H1 (cell line): ENCODE measurements at regions not wholly inside any gene's neighbourhood (a gene's known extent, or its start where the extent isn't known, plus 50 kb on each side); places are given as distances from the start of the nearest gene placed in this dataset.

Source experiments
- CTCF ChIA-PET: fragments of 300-600 bp; sonication (Branson Sonifier 250); formaldehyde crosslinking; loops from one replicate; lab custom pipeline; 2021; ENCODE audit not compliant: partially characterized antibody; lab: Charles Lee
- POLR2A ChIA-PET: fragments of 300-600 bp; sonication (Branson Sonifier 250); formaldehyde crosslinking; loops from one replicate; lab custom pipeline; 2021; ENCODE audit warnings: inconsistent platforms; ENCODE audit not compliant: partially characterized antibody; lab: Charles Lee
- DNase-seq, 2 experiments: peaks; one replicate each; pipeline versions ENCODE4 v3.0.0 to v3.0.0-alpha.2; 2010 to 2022; ENCODE audit warnings: low spot score in 2 of 2, low read depth in 1 of 2, mixed read lengths in 1 of 2
- FAIRE-seq: peaks from 2 replicates; lab custom pipeline; 2011; peaks lifted over from hg19 to GRCh38; lab: Jason Lieb, UNC
- H2AFZ ChIP-seq: 2 replicates; pipeline ENCODE4 v1.8.1; 2012; ENCODE audit warnings: low read length, inconsistent platforms
- H2AK5ac ChIP-seq: 2 replicates; pipeline ENCODE4 v1.6.1; 2013; ENCODE audit warnings: low read depth, low read length
- H2BK120ac ChIP-seq: replicated peaks from 2 replicates; pipeline ENCODE3; 2013; ENCODE audit warnings: low read depth, low read length, inconsistent platforms
- H2BK12ac ChIP-seq: 2 replicates; pipeline ENCODE4 v1.6.1; 2013; ENCODE audit warnings: low read depth, low read length
- H2BK15ac ChIP-seq: 2 replicates; pipeline ENCODE4 v1.6.1; 2013; ENCODE audit warnings: low read length
- H2BK20ac ChIP-seq: 2 replicates; pipeline ENCODE4 v1.6.1; 2013; ENCODE audit warnings: low read length
- H2BK5ac ChIP-seq: 2 replicates; pipeline ENCODE4 v1.6.1; 2013; ENCODE audit warnings: low read depth, low read length
- H3K14ac ChIP-seq: 2 replicates; pipeline ENCODE4 v1.6.1; 2013; ENCODE audit warnings: inconsistent platforms; ENCODE audit not compliant: insufficient read length
- H3K18ac ChIP-seq: 2 replicates; pipeline ENCODE4 v1.6.1; 2013; ENCODE audit warnings: low read length; ENCODE audit errors: extremely low read depth
- H3K23ac ChIP-seq: 2 replicates; pipeline ENCODE4 v1.6.1; 2013; ENCODE audit warnings: inconsistent platforms; ENCODE audit not compliant: insufficient read length
- H3K23me2 ChIP-seq: 2 replicates; pipeline ENCODE4 v1.6.1; 2013; ENCODE audit warnings: low read depth, low read length
- H3K27ac ChIP-seq: 2 replicates; pipeline ENCODE4 v1.6.1; 2011; ENCODE audit warnings: low read depth, low read length, inconsistent platforms
- H3K27me3 ChIP-seq, 4 experiments: replicated peaks in 1 of 4; 1 replicate in 1 of 4; 2 replicates in 3 of 4; pipeline versions ENCODE4 v1.6.1 to v1.8.1; 2011 to 2013; ENCODE audit warnings: low read length in 3 of 4, mild to moderate bottlenecking in 3 of 4, inconsistent platforms in 2 of 4, mixed read lengths in 2 of 4, moderate library complexity in 1 of 4; ENCODE audit not compliant: control insufficient read depth in 3 of 4, insufficient read depth in 3 of 4; ENCODE audit errors: extremely low read depth in 1 of 4
- H3K36me3 ChIP-seq, 4 experiments: 2 replicates each; pipeline versions ENCODE4 v1.6.1 to v1.8.1; 2011 to 2013; ENCODE audit warnings: mild to moderate bottlenecking in 4 of 4, low read length in 3 of 4, moderate library complexity in 2 of 4, control low read depth in 1 of 4, inconsistent platforms in 1 of 4; ENCODE audit not compliant: insufficient read depth in 4 of 4, control insufficient read depth in 2 of 4
- H3K4ac ChIP-seq: replicated peaks from 2 replicates; pipeline ENCODE3; 2013; ENCODE audit warnings: low read length, low read depth, mixed read lengths, inconsistent platforms; ENCODE audit not compliant: insufficient read length
- H3K4me1 ChIP-seq, 4 experiments: replicated peaks in 1 of 4; 1 replicate in 1 of 4; 2 replicates in 3 of 4; pipeline versions ENCODE4 v1.6.1 to v1.8.1; 2011 to 2013; ENCODE audit warnings: low read length in 3 of 4, inconsistent platforms in 2 of 4, mixed read lengths in 1 of 4; ENCODE audit not compliant: insufficient read depth in 4 of 4, control insufficient read depth in 3 of 4
- H3K4me2 ChIP-seq, 2 experiments: 2 replicates each; pipeline versions ENCODE4 v1.6.1 to v1.8.1; 2011 to 2013; ENCODE audit warnings: low read depth in 2 of 2, low read length in 2 of 2, control low read depth in 1 of 2, inconsistent platforms in 1 of 2, mild to moderate bottlenecking in 1 of 2; ENCODE audit not compliant: insufficient read depth in 1 of 2
- H3K4me3 ChIP-seq, 4 experiments: fragments of 200-600, 300-600 bp in 1 of 4; sonication (generic), shearing (Covaris generic), sonication (Bioruptor Twin) in 1 of 4; 2 replicates each; pipeline versions ENCODE4 v1.5.1 to v1.8.1; 2011 to 2016; ENCODE audit warnings: low read length in 4 of 4, low read depth in 3 of 4, control low read depth in 2 of 4, inconsistent platforms in 2 of 4, mild to moderate bottlenecking in 2 of 4, mixed read lengths in 1 of 4, moderate library complexity in 1 of 4; ENCODE audit not compliant: insufficient read depth in 2 of 4; ENCODE audit errors: extremely low read depth in 1 of 4
- H3K56ac ChIP-seq: replicated peaks from 2 replicates; pipeline ENCODE3; 2013; ENCODE audit warnings: low read depth, mild to moderate bottlenecking, mixed read lengths, low read length, inconsistent platforms; ENCODE audit not compliant: insufficient read length
- H3K79me1 ChIP-seq: 2 replicates; pipeline ENCODE4 v1.6.1; 2013; ENCODE audit warnings: low read depth, low read length, control low read depth
- H3K79me2 ChIP-seq, 2 experiments: 2 replicates each; pipeline versions ENCODE4 v1.6.1 to v1.8.1; 2012 to 2013; ENCODE audit warnings: low read length in 2 of 2, mild to moderate bottlenecking in 2 of 2, inconsistent platforms in 1 of 2; ENCODE audit not compliant: insufficient read depth in 2 of 2, control insufficient read depth in 1 of 2
- H3K9ac ChIP-seq, 4 experiments: replicated peaks in 1 of 4; 1 replicate in 1 of 4; 2 replicates in 3 of 4; pipeline versions ENCODE4 v1.6.1 to v1.8.1; 2011 to 2013; ENCODE audit warnings: low read depth in 3 of 4, low read length in 3 of 4, control low read depth in 2 of 4, mild to moderate bottlenecking in 2 of 4, moderate library complexity in 2 of 4, inconsistent platforms in 1 of 4; ENCODE audit errors: extremely low read depth in 1 of 4
- H3K9me3 ChIP-seq, 2 experiments: 2 replicates each; pipeline versions ENCODE4 v1.6.1 to v1.8.1; 2012 to 2013; ENCODE audit warnings: mild to moderate bottlenecking in 2 of 2, moderate library complexity in 2 of 2, control low read depth in 1 of 2, inconsistent platforms in 1 of 2, low read depth in 1 of 2, low read length in 1 of 2, mixed read lengths in 1 of 2; ENCODE audit not compliant: insufficient read depth in 2 of 2
- H4K20me1 ChIP-seq, 2 experiments: replicated peaks in 1 of 2; 2 replicates each; pipeline versions ENCODE3 to v1.8.1; 2011 to 2013; ENCODE audit warnings: inconsistent platforms in 2 of 2, low read length in 2 of 2, mild to moderate bottlenecking in 1 of 2; ENCODE audit not compliant: insufficient read depth in 2 of 2, control insufficient read depth in 1 of 2
- H4K5ac ChIP-seq: 2 replicates; pipeline ENCODE4 v1.6.1; 2013; ENCODE audit warnings: low read length, low read depth, mixed read lengths, inconsistent platforms; ENCODE audit not compliant: insufficient read length
- H4K8ac ChIP-seq: 2 replicates; pipeline ENCODE4 v1.8.0; 2013; ENCODE audit warnings: mild to moderate bottlenecking, moderate library complexity, low read length, inconsistent platforms; ENCODE audit not compliant: insufficient read depth; ENCODE audit errors: extremely low read depth
- H4K91ac ChIP-seq: replicated peaks from 2 replicates; pipeline ENCODE3; 2013; ENCODE audit warnings: low read length, mixed read lengths, inconsistent platforms; ENCODE audit not compliant: insufficient read length
- ASH2L ChIP-seq: fragments of 200-600, 300-600 bp; sonication (generic); IDR thresholded peaks from one replicate; pipeline ENCODE4 v1.7.1; 2017; ENCODE audit warnings: low read length
- BCL11A ChIP-seq, 2 experiments: IDR thresholded peaks; one replicate each; pipeline ENCODE4 v1.6.1; 2011; ENCODE audit warnings: low read depth in 2 of 2, low read length in 2 of 2, mild to moderate bottlenecking in 2 of 2
- CTCF ChIP-seq, 3 experiments: IDR thresholded peaks; 1 replicate in 2 of 3; 2 replicates in 1 of 3; pipeline versions ENCODE4 v1.5.1 to v1.6.1; 2011; ENCODE audit warnings: low read length in 3 of 3, mild to moderate bottlenecking in 3 of 3, inconsistent platforms in 2 of 3, low read depth in 1 of 3, moderate library complexity in 1 of 3; ENCODE audit not compliant: insufficient read depth in 1 of 3; ENCODE audit errors: control extremely low read depth in 1 of 3
- RAD21 ChIP-seq, 2 experiments: IDR thresholded peaks in 1 of 2; conservative IDR thresholded peaks in 1 of 2; 2 replicates each; pipeline ENCODE4 v1.6.1; 2011; ENCODE audit warnings: low read depth in 2 of 2, low read length in 2 of 2, improper control_type of control experiment in 1 of 2, inconsistent platforms in 1 of 2, mild to moderate bottlenecking in 1 of 2, moderate library complexity in 1 of 2
- WGBS, 2 experiments: shearing (Covaris generic) in 1 of 2; methylation state at CpG; one replicate each; pipeline versions ENCODE4 v1.1.6 to v1.1.7; 2013 to 2015; ENCODE audit warnings: low lambda C conversion rate in 2 of 2, mixed read lengths in 2 of 2, inconsistent platforms in 1 of 2, low coverage in 1 of 2, missing lambda C conversion rate in 1 of 2; ENCODE audit not compliant: insufficient replicate concordance in 2 of 2, insufficient coverage in 1 of 2, insufficient read length in 1 of 2; ENCODE audit errors: extremely low coverage in 1 of 2, missing lambda C conversion rate in 1 of 2; 5-methylcytosine and 5-hydroxymethylcytosine counted together

- Histone ChIP-seq H3K4ac (no peak overlapping the region), H2BK20ac (no peak overlapping the region), H3K23ac (no peak overlapping the region), H3K23me2 (no peaks in the 10 kb centered on the region), H3K27ac (no peak overlapping the region), H3K9me3 (peaks cover 2% of the 10 kb centered on the region in 2 experiments; a peak in 1 of 4 replicates), H2BK15ac (no peak overlapping the region), H2BK5ac (no peak overlapping the region), H3K4me2 (no peak overlapping the region), H3K27me3 (no peaks in the 10 kb centered on the region), H4K20me1 (no peaks in the 10 kb centered on the region), H2AFZ (no peak overlapping the region), H3K79me1 (no peaks in the 10 kb centered on the region), H4K91ac (no peak overlapping the region), H3K4me1 (no peaks in the 10 kb centered on the region), H3K9ac (no peak overlapping the region), H3K36me3 (no peaks in the 10 kb centered on the region), H2AK5ac (no peak overlapping the region), H2BK12ac (no peak overlapping the region), H2BK120ac (no peak overlapping the region), H4K8ac (no peak overlapping the region), H3K4me3 (no peak overlapping the region), H4K5ac (no peak overlapping the region), H3K18ac (no peak overlapping the region), H3K79me2 (no peaks in the 10 kb centered on the region), H3K56ac (no peak overlapping the region), H3K14ac (no peak overlapping the region)
- DNase-seq (no peak), FAIRE-seq (no peak)
- POLR2A ChIA-PET, result interaction anchor here (0.9 kb wide), 1 partner anchor 146 kb away, joined by 3 read pairs; no protein-coding TSS in a partner anchor
- 90% methylated on average over 4 of the region's 4 CpGs; no CpG with 5 or more reads in 1 of the 2 experiments for WGBS, 2 experiments
- TF ChIP-seq BCL11A (IDR thresholded peaks at IDR 0.05; ENCODE audit: low read depth in 2 of 2, low read length in 2 of 2) (no peak), RAD21 (IDR thresholded peaks at IDR 0.05 in 1 of 2, conservative IDR thresholded peaks at IDR 0.05 in 1 of 2; ENCODE audit: low read depth in 2 of 2, low read length in 2 of 2) (peak; percentile 25 to 29; a peak in 2 of 4 replicates), CTCF (IDR thresholded peaks at IDR 0.05; ENCODE audit: control extremely low read depth in 1 of 3, insufficient read depth in 1 of 3, low read depth in 1 of 3, low read length in 3 of 3) (0 out of 4 replicates have a peak, but pooled peaks of 1 of the 3 experiments have one; percentile 17), ASH2L (no peak)
- CTCF ChIA-PET, result interaction anchor here (0.6 to 2.0 kb wide), 8 partner anchors 8 to 209 kb away, joined by 3 to 8 read pairs (median 4); no protein-coding TSS in a partner anchor
Observed at GRCh38 chr12:59173695-59174094, 253.4 kb upstream of the LRIG3 start.
